ENCODE measurements at regions not wholly inside any gene's neighbourhood (a gene's known extent, or its start where the extent isn't known, plus 50 kb on each side); places are given as distances from the start of the nearest gene placed in this dataset.

GRCh38 chr1:209319549-209319948 lies 264.0 kb upstream of the CAMK1G start:
- intact Hi-C loops (cut with micrococcal nuclease; ENCODE audit: unreplicated experiment) (no loop called here), in situ Hi-C loops (cut with HindIII; ENCODE audit: low pct_unique_long_range_greater_than_20kb, low sequenced_read_pairs) (no loop called here)
- Histone ChIP-seq H3K9me3 (ENCODE audit: control insufficient read depth, insufficient read depth, low read depth, low read length) (no peaks in the 10 kb centered on the region), H3K36me3 (ENCODE audit: control insufficient read depth, insufficient read depth, low read length) (no peaks in the 10 kb centered on the region), H3K27ac (ENCODE audit: low read length) (no peak overlapping the region), H3K27me3 (ENCODE audit: control insufficient read depth, insufficient read depth, low read length) (no peaks in the 10 kb centered on the region), H3K4me3 (ENCODE audit: low read depth in 2 of 2, low read length in 2 of 2) (no peak overlapping the region), H3K4me1 (ENCODE audit: control insufficient read depth, insufficient read depth, low read length) (no peaks in the 10 kb centered on the region)
- TF ChIP-seq CTCF (IDR thresholded peaks at IDR 0.05) (no peak), TCF7L2 (IDR thresholded peaks at IDR 0.05; ENCODE audit: low read depth, low read length) (no peak), POLR2AphosphoS5 (IDR thresholded peaks at IDR 0.05; ENCODE audit: low read depth, low read length) (no peak), REST (IDR thresholded peaks at IDR 0.05; ENCODE audit: insufficient read depth in 1 of 2, low read depth in 2 of 2, low read length in 1 of 2) (no peak), SIN3A (IDR thresholded peaks at IDR 0.05; ENCODE audit: borderline replicate concordance, insufficient read depth, low read depth, low read length) (no peak)
- BruUV-seq (replicated peaks): no TSS peak
- POLR2A ChIA-PET: no interaction called here
- ATAC-seq: no peak
- no peak for DNase-seq (ENCODE audit: low read depth, low spot score)
- CTCF ChIA-PET: no interaction called here

- Histone ChIP-seq H3K36me3 (ENCODE audit: control insufficient read depth, insufficient read depth, low read length) (no peaks in the 10 kb centered on the region), H3K9me3 (ENCODE audit: control insufficient read depth, insufficient read depth, low read depth, low read length) (no peaks in the 10 kb centered on the region), H3K4me1 (ENCODE audit: control insufficient read depth, insufficient read depth, low read length) (no peaks in the 10 kb centered on the region), H3K27ac (ENCODE audit: low read length) (no peak overlapping the region), H3K27me3 (ENCODE audit: control insufficient read depth, insufficient read depth, low read length) (no peaks in the 10 kb centered on the region; the same call in 1 of the 2 replicates), H3K4me3 (ENCODE audit: low read depth in 2 of 2, low read length in 2 of 2) (no peak overlapping the region)
- ATAC-seq (no peak), DNase-seq (ENCODE audit: low read depth, low spot score) (no peak)
- in situ Hi-C loops (cut with HindIII; ENCODE audit: low pct_unique_long_range_greater_than_20kb, low sequenced_read_pairs) (no loop called here), intact Hi-C loops (cut with micrococcal nuclease; ENCODE audit: unreplicated experiment) (no loop called here)
- TF ChIP-seq POLR2AphosphoS5 (IDR thresholded peaks at IDR 0.05; ENCODE audit: low read depth, low read length) (no peak), CTCF (IDR thresholded peaks at IDR 0.05) (no peak), TCF7L2 (IDR thresholded peaks at IDR 0.05; ENCODE audit: low read depth, low read length) (no peak), REST (IDR thresholded peaks at IDR 0.05; ENCODE audit: insufficient read depth in 1 of 2, low read depth in 2 of 2, low read length in 1 of 2) (no peak), SIN3A (IDR thresholded peaks at IDR 0.05; ENCODE audit: borderline replicate concordance, insufficient read depth, low read depth, low read length) (no peak)
- BruUV-seq (replicated peaks): no TSS peak
- ChIA-PET POLR2A (no interaction called here), CTCF (no interaction called here)
Measured at GRCh38 chr1:209323743-209324142, 259.8 kb upstream of the CAMK1G start.
